DOHH2 (cell line): ENCODE measurements at regions not wholly inside any gene's neighbourhood (a gene's known extent, or its start where the extent isn't known, plus 50 kb on each side); places are given as distances from the start of the nearest gene placed in this dataset.
"Not testable (repeated sequence)": the region's sequence is repeated elsewhere in the genome, so short reads cannot be mapped to it uniquely, and the experiment has no call there.

ENCODE experiments used
- EZH2phosphoT487 ChIP-seq: fragments of 200-600 bp; sonication (generic); IDR thresholded peaks from 2 replicates; pipeline ENCODE4 v1.6.1; 2017; ENCODE audit warnings: borderline replicate concordance, mild to moderate bottlenecking, antibody characterized with exemption, low read length, moderate library complexity, mixed read lengths
- TF ChIP-seq, protein P1 (sequence below): fragments of 200-600 bp; sonication (generic); IDR thresholded peaks from one replicate; pipeline ENCODE4 v1.5.1; 2014; ENCODE audit warnings: antibody characterized with exemption, mild to moderate bottlenecking, low read depth, low read length; ENCODE audit not compliant: poor library complexity, severe bottlenecking

DNA sequence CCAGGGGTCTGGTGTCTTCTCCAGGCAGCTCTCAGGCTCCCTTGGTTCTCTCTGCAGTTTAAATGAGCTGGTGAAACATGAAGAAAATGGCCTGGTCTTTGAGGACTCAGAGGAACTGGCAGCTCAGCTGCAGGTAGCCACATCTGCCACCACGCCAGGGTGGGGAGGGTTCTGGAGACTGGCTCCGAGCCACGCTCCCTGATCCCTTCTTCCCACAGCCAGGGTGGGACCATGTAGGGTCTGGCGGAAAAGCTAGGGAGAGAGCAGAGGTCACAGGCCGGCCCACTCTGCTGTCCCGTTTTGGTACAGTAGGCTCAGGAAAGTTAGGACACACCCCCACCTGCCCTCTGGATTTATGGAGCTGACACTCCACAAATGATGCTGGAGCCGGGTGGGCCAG is 103.5 kb upstream of the CCZ1B start:
- TF ChIP-seq, protein P1, sequence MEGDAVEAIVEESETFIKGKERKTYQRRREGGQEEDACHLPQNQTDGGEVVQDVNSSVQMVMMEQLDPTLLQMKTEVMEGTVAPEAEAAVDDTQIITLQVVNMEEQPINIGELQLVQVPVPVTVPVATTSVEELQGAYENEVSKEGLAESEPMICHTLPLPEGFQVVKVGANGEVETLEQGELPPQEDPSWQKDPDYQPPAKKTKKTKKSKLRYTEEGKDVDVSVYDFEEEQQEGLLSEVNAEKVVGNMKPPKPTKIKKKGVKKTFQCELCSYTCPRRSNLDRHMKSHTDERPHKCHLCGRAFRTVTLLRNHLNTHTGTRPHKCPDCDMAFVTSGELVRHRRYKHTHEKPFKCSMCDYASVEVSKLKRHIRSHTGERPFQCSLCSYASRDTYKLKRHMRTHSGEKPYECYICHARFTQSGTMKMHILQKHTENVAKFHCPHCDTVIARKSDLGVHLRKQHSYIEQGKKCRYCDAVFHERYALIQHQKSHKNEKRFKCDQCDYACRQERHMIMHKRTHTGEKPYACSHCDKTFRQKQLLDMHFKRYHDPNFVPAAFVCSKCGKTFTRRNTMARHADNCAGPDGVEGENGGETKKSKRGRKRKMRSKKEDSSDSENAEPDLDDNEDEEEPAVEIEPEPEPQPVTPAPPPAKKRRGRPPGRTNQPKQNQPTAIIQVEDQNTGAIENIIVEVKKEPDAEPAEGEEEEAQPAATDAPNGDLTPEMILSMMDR, result not testable (repeated sequence)
- TF ChIP-seq EZH2phosphoT487, result not testable (repeated sequence)
